ENCODE measurements at regions not wholly inside any gene's neighbourhood (a gene's known extent, or its start where the extent isn't known, plus 50 kb on each side); places are given as distances from the start of the nearest gene placed in this dataset.

DNA sequence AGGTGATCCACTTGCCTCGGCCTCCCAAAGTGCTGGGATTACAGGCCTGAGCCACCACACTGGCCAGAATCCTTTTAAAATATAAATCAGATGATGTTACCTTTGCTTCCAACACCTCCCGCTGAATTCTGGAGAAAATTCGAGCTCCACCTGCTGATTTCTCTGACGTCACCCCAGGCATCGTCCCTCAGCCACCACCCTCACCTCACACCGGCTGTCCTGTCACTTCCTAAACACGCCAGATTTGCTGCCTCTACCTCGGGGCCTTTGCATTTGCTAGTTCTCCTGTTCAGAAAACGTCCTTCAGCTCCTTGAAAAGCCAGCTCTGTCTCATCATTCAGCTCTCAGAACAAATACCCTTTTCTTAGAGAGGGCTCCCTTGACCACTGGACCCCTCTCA is 57.9 kb downstream of the FBXO2 start:
- DNase-seq: peak; percentile 29

DNA sequence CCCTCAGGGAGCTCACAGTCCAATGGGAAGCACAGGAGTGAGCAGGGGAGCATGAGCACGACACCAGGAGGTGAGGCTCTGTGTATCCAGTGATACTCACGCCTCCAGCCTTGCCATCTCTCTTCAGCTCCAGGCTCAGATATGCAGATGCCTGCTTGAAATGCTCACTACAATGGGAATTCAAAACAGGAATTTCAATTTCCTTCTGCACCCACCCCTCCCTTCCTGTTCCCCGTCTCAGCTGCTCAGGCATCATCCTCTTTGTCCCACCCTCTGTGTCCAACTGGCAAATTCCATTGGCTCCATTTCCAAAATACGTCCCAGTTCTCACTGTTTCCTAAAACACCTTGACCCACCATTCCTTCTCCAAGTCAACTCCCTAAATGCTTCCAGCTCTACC is 58.9 kb downstream of the FBXO2 start:
- no peak for DNase-seq

DNA sequence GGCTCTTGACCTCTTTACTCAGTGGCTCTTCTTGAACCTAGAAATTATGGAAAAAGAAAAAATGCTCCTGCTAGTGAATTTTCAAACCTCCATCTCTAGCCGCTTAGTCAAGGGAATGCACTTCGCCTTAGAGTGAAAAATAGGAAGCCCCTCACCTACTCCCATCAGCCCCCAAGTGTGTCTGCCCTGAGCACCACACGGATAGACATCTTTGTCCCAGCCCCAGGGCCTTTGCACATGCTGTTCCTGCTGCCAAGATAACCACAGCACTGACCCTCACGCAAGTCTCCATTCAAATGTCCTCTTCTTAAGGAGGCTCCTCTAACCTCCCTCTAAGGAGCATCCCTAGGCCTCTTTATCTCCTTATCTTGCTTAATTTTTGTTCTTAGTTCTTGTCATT is 59.6 kb downstream of the FBXO2 start:
- no peak for DNase-seq

DNA sequence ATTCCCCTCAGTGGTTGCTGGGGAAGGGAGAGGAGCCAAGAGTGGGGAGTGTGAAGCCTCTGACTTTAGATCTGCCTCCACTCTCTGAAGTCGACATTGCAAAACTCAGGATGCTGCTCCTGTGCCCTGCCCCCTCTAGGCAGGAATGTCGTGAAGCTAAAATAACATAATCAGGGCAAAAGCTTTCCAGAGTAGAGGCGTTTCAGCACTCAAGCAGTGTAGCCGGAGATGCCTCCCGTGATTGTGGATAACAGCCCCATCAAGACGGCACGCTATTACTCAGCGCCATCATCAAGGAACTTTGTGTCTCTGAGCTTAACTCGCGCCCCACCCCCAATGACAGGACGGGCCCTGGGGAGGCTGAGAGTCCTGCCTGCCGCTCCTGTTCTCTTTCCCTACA is 60.0 kb downstream of the FBXO2 start:
- DNase-seq: no peak

DNA sequence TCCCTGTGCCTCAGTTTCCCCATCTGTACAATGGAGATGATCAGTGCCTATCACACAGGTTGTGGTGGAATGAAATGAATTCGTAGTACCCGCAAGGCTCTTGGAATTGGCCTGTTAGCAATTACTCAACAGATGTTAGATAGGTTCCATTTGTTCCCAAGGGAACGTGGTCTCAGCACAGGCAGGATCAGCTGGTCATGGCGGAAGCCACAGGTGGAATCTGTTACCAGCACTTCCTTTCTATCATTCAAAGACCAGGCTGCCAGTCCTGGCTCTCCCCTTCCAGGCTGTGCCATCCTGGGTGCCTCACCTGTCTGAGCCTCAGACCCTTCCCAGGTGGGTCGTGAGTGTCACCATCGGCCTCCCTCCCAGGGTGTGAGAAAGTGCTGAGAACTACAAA is 61.5 kb downstream of the FBXO2 start:
- no peak for DNase-seq

DNA sequence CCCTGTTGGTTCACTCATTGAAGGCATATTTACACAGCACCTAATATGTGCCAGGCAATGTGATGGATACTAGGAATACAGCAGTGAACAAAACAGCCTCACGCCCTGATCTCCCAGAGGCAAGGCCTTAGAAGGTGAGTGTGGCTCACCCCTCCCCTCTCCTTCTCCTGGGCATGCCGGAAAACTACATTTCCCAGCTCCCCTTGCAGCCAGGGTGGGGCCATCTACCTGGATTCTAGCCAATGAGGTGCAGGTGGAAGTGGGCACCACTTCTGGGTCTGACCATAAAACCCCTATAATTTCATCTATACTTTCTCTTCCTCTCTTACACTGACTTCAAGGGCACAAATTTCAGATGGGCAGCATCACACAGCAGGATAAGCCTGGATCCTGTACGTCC is 63.8 kb downstream of the FBXO2 start:
- DNase-seq: no peak

Measured in DMS53 (cell line).